Stimulated activated CD8-positive, alpha-beta memory T cell treated with anti-CD3 and anti-CD28 coated beads, Interleukin-4, amount 100 ng/mL, for 4 hours (primary cell): ENCODE measurements at regions not wholly inside any gene's neighbourhood (a gene's known extent, or its start where the extent isn't known, plus 50 kb on each side); places are given as distances from the start of the nearest gene placed in this dataset.

Experiments
- DNase-seq, 2 donors: peaks; one replicate each; pipeline ENCODE4 v3.0.0-alpha.2; 2020; ENCODE audit warnings: low read depth in 2 of 2, low spot score in 1 of 2

- no peak for DNase-seq
Observed at GRCh38 chr10:130740915-130741750, 570.4 kb downstream of the TCERG1L start.

- DNase-seq = no peak
Observed at GRCh38 chr10:130741901-130742855, 569.3 kb downstream of the TCERG1L start.

- no peak for DNase-seq
Observed at GRCh38 chr10:130742941-130743675, 568.4 kb downstream of the TCERG1L start.

GRCh38 chr10:130743751-130744271 is 567.7 kb downstream of the TCERG1L start:
- no peak for DNase-seq

- no peak for DNase-seq
Observed at GRCh38 chr10:130744631-130745030, 566.9 kb downstream of the TCERG1L start.

- no peak for DNase-seq
Observed at GRCh38 chr10:130745251-130745650, 566.3 kb downstream of the TCERG1L start.

GRCh38 chr10:130745821-130746220 is 565.7 kb downstream of the TCERG1L start:
- no peak for DNase-seq

- no peak for DNase-seq
Observed at GRCh38 chr10:130746311-130746710, 565.2 kb downstream of the TCERG1L start.

- no peak for DNase-seq
Observed at GRCh38 chr10:130747356-130747755, 564.2 kb downstream of the TCERG1L start.

- DNase-seq = no peak
Observed at GRCh38 chr10:130747946-130748345, 563.6 kb downstream of the TCERG1L start.

- DNase-seq = no peak
Observed at GRCh38 chr10:130748409-130749057, 563.0 kb downstream of the TCERG1L start.

GRCh38 chr10:130749911-130750310 is 561.6 kb downstream of the TCERG1L start:
- DNase-seq = no peak

- DNase-seq = no peak
Observed at GRCh38 chr10:130750441-130750840, 561.1 kb downstream of the TCERG1L start.

- no peak for DNase-seq
Observed at GRCh38 chr10:130751106-130751840, 560.2 kb downstream of the TCERG1L start.

- no peak for DNase-seq
Observed at GRCh38 chr10:130751851-130752250, 559.7 kb downstream of the TCERG1L start.

GRCh38 chr10:130756651-130757050 is 554.9 kb downstream of the TCERG1L start:
- no peak for DNase-seq

GRCh38 chr10:130757271-130757670 is 554.2 kb downstream of the TCERG1L start:
- DNase-seq = no peak

GRCh38 chr10:130757821-130758489 is 553.6 kb downstream of the TCERG1L start:
- no peak for DNase-seq

- no peak for DNase-seq
Observed at GRCh38 chr10:130758529-130758928, 553.0 kb downstream of the TCERG1L start.
